ENCODE measurements at regions not wholly inside any gene's neighbourhood (a gene's known extent, or its start where the extent isn't known, plus 50 kb on each side); places are given as distances from the start of the nearest gene placed in this dataset.

GRCh38 chr2:120448961-120449810, 103.2 kb downstream of the INHBB start:
- peaks cover 5% of the 10 kb centered on the region for H3K9me3 ChIP-seq (ENCODE audit: insufficient read depth, low read depth, low read length)
- H3K9ac ChIP-seq (ENCODE audit: low read length), result no peak overlapping the region
- WGBS (ENCODE audit: extremely low coverage, insufficient coverage, insufficient read length), result no CpG with 5 or more reads among the region's 15 CpGs
- H2BK5ac ChIP-seq (ENCODE audit: low read depth, low read length, poor library complexity), result no peak overlapping the region
- H3K27ac ChIP-seq (ENCODE audit: low read depth, low read length), result no peak overlapping the region
- H3K18ac ChIP-seq (ENCODE audit: low read length), result no peak overlapping the region
- no peak overlapping the region for H4K12ac ChIP-seq (ENCODE audit: low read depth, low read length)
- H3K4me3 ChIP-seq (ENCODE audit: low read depth, low read length), result no peak overlapping the region
- no peaks in the 10 kb centered on the region for H3K36me3 ChIP-seq (ENCODE audit: control insufficient read depth in 1 of 2, insufficient read depth in 2 of 2, low read length in 2 of 2)
- H3K14ac ChIP-seq (ENCODE audit: low read length), result no peak overlapping the region
- no peak overlapping the region for H3K4me2 ChIP-seq (ENCODE audit: low read length)
- no peak overlapping the region for H3K4ac ChIP-seq (ENCODE audit: low read depth, low read length)
- H4K91ac ChIP-seq (ENCODE audit: low read depth, low read length), result no peak overlapping the region
- H3K4me1 ChIP-seq (ENCODE audit: control insufficient read depth in 1 of 2, insufficient read depth in 2 of 2, low read length in 2 of 2), result no peaks in the 10 kb centered on the region
- no peak overlapping the region for H4K8ac ChIP-seq (ENCODE audit: low read depth, low read length)
- H2BK12ac ChIP-seq (ENCODE audit: low read length), result no peak overlapping the region
- H3K27me3 ChIP-seq (ENCODE audit: insufficient read depth, low read length), result no peaks in the 10 kb centered on the region
- H3K23ac ChIP-seq (ENCODE audit: low read length), result no peak overlapping the region
- no peak overlapping the region for H2AFZ ChIP-seq (ENCODE audit: insufficient read depth, low read length, poor library complexity)
- no peaks in the 10 kb centered on the region for H3K79me2 ChIP-seq (ENCODE audit: control insufficient read depth, insufficient read depth, low read length, poor library complexity)
- H2BK120ac ChIP-seq (ENCODE audit: insufficient read depth, low read length, poor library complexity), result no peak overlapping the region
- DNase-seq, result no peak
- H2AK5ac ChIP-seq (ENCODE audit: low read length), result no peak overlapping the region
- H3K79me1 ChIP-seq (ENCODE audit: low read length), result no peaks in the 10 kb centered on the region

GRCh38 chr2:120450196-120450820, 104.4 kb downstream of the INHBB start:
- H2AFZ ChIP-seq (ENCODE audit: insufficient read depth, low read length, poor library complexity), result no peak overlapping the region
- no peak for DNase-seq
- H3K27me3 ChIP-seq (ENCODE audit: insufficient read depth, low read length), result no peaks in the 10 kb centered on the region
- H3K14ac ChIP-seq (ENCODE audit: low read length), result no peak overlapping the region
- H2BK12ac ChIP-seq (ENCODE audit: low read length), result no peak overlapping the region
- no peaks in the 10 kb centered on the region for H3K79me1 ChIP-seq (ENCODE audit: low read length)
- H3K36me3 ChIP-seq (ENCODE audit: control insufficient read depth in 1 of 2, insufficient read depth in 2 of 2, low read length in 2 of 2), result no peaks in the 10 kb centered on the region
- no peak overlapping the region for H2BK5ac ChIP-seq (ENCODE audit: low read depth, low read length, poor library complexity)
- H3K4me3 ChIP-seq (ENCODE audit: low read depth, low read length), result no peak overlapping the region
- no peak overlapping the region for H3K23ac ChIP-seq (ENCODE audit: low read length)
- no peaks in the 10 kb centered on the region for H3K4me1 ChIP-seq (ENCODE audit: control insufficient read depth in 1 of 2, insufficient read depth in 2 of 2, low read length in 2 of 2)
- no peak overlapping the region for H3K4ac ChIP-seq (ENCODE audit: low read depth, low read length)
- no peaks in the 10 kb centered on the region for H3K79me2 ChIP-seq (ENCODE audit: control insufficient read depth, insufficient read depth, low read length, poor library complexity)
- no peak overlapping the region for H3K18ac ChIP-seq (ENCODE audit: low read length)
- H3K9ac ChIP-seq (ENCODE audit: low read length), result no peak overlapping the region
- peaks cover 5% of the 10 kb centered on the region for H3K9me3 ChIP-seq (ENCODE audit: insufficient read depth, low read depth, low read length)
- H2BK120ac ChIP-seq (ENCODE audit: insufficient read depth, low read length, poor library complexity), result no peak overlapping the region
- no CpG with 5 or more reads among the region's 12 CpGs for WGBS (ENCODE audit: extremely low coverage, insufficient coverage, insufficient read length)
- no peak overlapping the region for H2AK5ac ChIP-seq (ENCODE audit: low read length)
- no peak overlapping the region for H4K8ac ChIP-seq (ENCODE audit: low read depth, low read length)
- no peak overlapping the region for H4K12ac ChIP-seq (ENCODE audit: low read depth, low read length)
- H3K27ac ChIP-seq (ENCODE audit: low read depth, low read length), result no peak overlapping the region
- no peak overlapping the region for H4K91ac ChIP-seq (ENCODE audit: low read depth, low read length)
- no peak overlapping the region for H3K4me2 ChIP-seq (ENCODE audit: low read length)

GRCh38 chr2:120451334-120451733, 105.4 kb downstream of the INHBB start:
- no peak overlapping the region for H2BK5ac ChIP-seq (ENCODE audit: low read depth, low read length, poor library complexity)
- WGBS (ENCODE audit: extremely low coverage, insufficient coverage, insufficient read length), result no CpG with 5 or more reads among the region's 6 CpGs

GRCh38 chr2:120452131-120452530, 106.2 kb downstream of the INHBB start:
- no peak overlapping the region for H3K14ac ChIP-seq (ENCODE audit: low read length)
- H3K27me3 ChIP-seq (ENCODE audit: insufficient read depth, low read length), result no peaks in the 10 kb centered on the region
- H3K27ac ChIP-seq (ENCODE audit: low read depth, low read length), result no peak overlapping the region
- H3K9me3 ChIP-seq (ENCODE audit: insufficient read depth, low read depth, low read length), result peaks cover 5% of the 10 kb centered on the region
- no peak overlapping the region for H4K91ac ChIP-seq (ENCODE audit: low read depth, low read length)
- H3K23ac ChIP-seq (ENCODE audit: low read length), result no peak overlapping the region
- H3K4me2 ChIP-seq (ENCODE audit: low read length), result no peak overlapping the region
- no peak overlapping the region for H2BK120ac ChIP-seq (ENCODE audit: insufficient read depth, low read length, poor library complexity)
- H3K4ac ChIP-seq (ENCODE audit: low read depth, low read length), result no peak overlapping the region
- no peak overlapping the region for H2AFZ ChIP-seq (ENCODE audit: insufficient read depth, low read length, poor library complexity)
- H4K12ac ChIP-seq (ENCODE audit: low read depth, low read length), result no peak overlapping the region
- no peaks in the 10 kb centered on the region for H3K36me3 ChIP-seq (ENCODE audit: control insufficient read depth in 1 of 2, insufficient read depth in 2 of 2, low read length in 2 of 2)
- H2BK12ac ChIP-seq (ENCODE audit: low read length), result no peak overlapping the region
- no peak overlapping the region for H3K9ac ChIP-seq (ENCODE audit: low read length)
- H3K18ac ChIP-seq (ENCODE audit: low read length), result no peak overlapping the region
- H2AK5ac ChIP-seq (ENCODE audit: low read length), result no peak overlapping the region
- no peak overlapping the region for H2BK5ac ChIP-seq (ENCODE audit: low read depth, low read length, poor library complexity)
- H3K4me1 ChIP-seq (ENCODE audit: control insufficient read depth in 1 of 2, insufficient read depth in 2 of 2, low read length in 2 of 2), result no peaks in the 10 kb centered on the region
- no peak overlapping the region for H3K4me3 ChIP-seq (ENCODE audit: low read depth, low read length)
- no CpG with 5 or more reads among the region's 7 CpGs for WGBS (ENCODE audit: extremely low coverage, insufficient coverage, insufficient read length)
- no peaks in the 10 kb centered on the region for H3K79me1 ChIP-seq (ENCODE audit: low read length)
- no peaks in the 10 kb centered on the region for H3K79me2 ChIP-seq (ENCODE audit: control insufficient read depth, insufficient read depth, low read length, poor library complexity)
- no peak overlapping the region for H4K8ac ChIP-seq (ENCODE audit: low read depth, low read length)
- no peak for DNase-seq

More at GRCh38 chr2:120451334-120451733, 105.4 kb downstream of the INHBB start:
- Histone ChIP-seq H2AFZ (ENCODE audit: insufficient read depth, low read length, poor library complexity) (no peak overlapping the region), H2BK120ac (ENCODE audit: insufficient read depth, low read length, poor library complexity) (no peak overlapping the region), H3K79me2 (ENCODE audit: control insufficient read depth, insufficient read depth, low read length, poor library complexity) (no peaks in the 10 kb centered on the region), H3K4me1 (ENCODE audit: control insufficient read depth in 1 of 2, insufficient read depth in 2 of 2, low read length in 2 of 2) (no peaks in the 10 kb centered on the region), H2AK5ac (ENCODE audit: low read length) (no peak overlapping the region), H4K8ac (ENCODE audit: low read depth, low read length) (no peak overlapping the region), H3K4me2 (ENCODE audit: low read length) (no peak overlapping the region), H3K79me1 (ENCODE audit: low read length) (no peaks in the 10 kb centered on the region), H2BK12ac (ENCODE audit: low read length) (no peak overlapping the region), H4K91ac (ENCODE audit: low read depth, low read length) (no peak overlapping the region), H3K4ac (ENCODE audit: low read depth, low read length) (no peak overlapping the region), H3K23ac (ENCODE audit: low read length) (no peak overlapping the region), H3K9ac (ENCODE audit: low read length) (no peak overlapping the region), H3K27me3 (ENCODE audit: insufficient read depth, low read length) (no peaks in the 10 kb centered on the region), H3K9me3 (ENCODE audit: insufficient read depth, low read depth, low read length) (peaks cover 5% of the 10 kb centered on the region), H3K14ac (ENCODE audit: low read length) (no peak overlapping the region), H3K36me3 (ENCODE audit: control insufficient read depth in 1 of 2, insufficient read depth in 2 of 2, low read length in 2 of 2) (no peaks in the 10 kb centered on the region), H3K4me3 (ENCODE audit: low read depth, low read length) (peak overlapping the region; percentile 6), H3K27ac (ENCODE audit: low read depth, low read length) (no peak overlapping the region), H3K18ac (ENCODE audit: low read length) (no peak overlapping the region), H4K12ac (ENCODE audit: low read depth, low read length) (no peak overlapping the region)
- no peak for DNase-seq

All from trophoblast cell (in vitro differentiated cells and primary cell).